IPS-18a (cell line): ENCODE measurements at regions not wholly inside any gene's neighbourhood (a gene's known extent, or its start where the extent isn't known, plus 50 kb on each side); places are given as distances from the start of the nearest gene placed in this dataset.
"Not testable (repeated sequence)": the region's sequence is repeated elsewhere in the genome, so short reads cannot be mapped to it uniquely, and the experiment has no call there.

Source experiments
- H3K27ac ChIP-seq: one replicate; pipeline ENCODE4 v1.5.1; 2013; ENCODE audit warnings: low read length
- H3K27me3 ChIP-seq: one replicate; pipeline ENCODE4 v1.6.1; 2013; ENCODE audit warnings: mild to moderate bottlenecking, low read length; ENCODE audit not compliant: control insufficient read depth, insufficient read depth
- H3K36me3 ChIP-seq: one replicate; pipeline ENCODE4 v1.6.1; 2013; ENCODE audit warnings: low read depth, low read length; ENCODE audit not compliant: control insufficient read depth
- H3K4me1 ChIP-seq: one replicate; pipeline ENCODE4 v1.6.1; 2013; ENCODE audit warnings: low read depth, low read length; ENCODE audit not compliant: control insufficient read depth
- H3K4me3 ChIP-seq: one replicate; pipeline ENCODE4 v1.5.1; 2013; ENCODE audit warnings: low read length
- H3K9ac ChIP-seq: one replicate; pipeline ENCODE4 v1.6.1; 2013; ENCODE audit warnings: mild to moderate bottlenecking, low read length, moderate library complexity
- H3K9me3 ChIP-seq: one replicate; pipeline ENCODE4 v1.6.1; 2013; ENCODE audit warnings: low read depth, low read length; ENCODE audit not compliant: control insufficient read depth

DNA sequence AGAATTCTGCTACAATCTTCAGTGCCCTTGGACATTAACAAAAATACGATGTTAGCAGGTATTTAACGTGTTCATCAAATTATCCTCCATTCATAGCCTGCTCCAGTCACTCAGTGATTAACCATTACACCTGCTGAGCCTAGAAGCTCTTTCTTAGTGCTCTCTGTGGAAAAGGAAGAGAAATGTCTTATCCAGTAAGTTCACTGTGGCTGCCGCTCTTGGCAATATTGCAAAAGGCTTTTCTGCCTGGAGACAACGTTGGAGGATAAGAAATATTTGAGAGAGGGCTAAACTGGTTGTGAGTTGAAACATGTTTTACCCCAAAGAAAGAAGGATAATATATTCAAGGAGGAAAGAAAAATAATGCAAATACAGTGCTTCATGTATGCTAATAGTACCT lies 217.4 kb upstream of the HSF2 start:
- H3K36me3 ChIP-seq, result no peaks in the 10 kb centered on the region
- H3K27ac ChIP-seq, result no peak overlapping the region
- H3K27me3 ChIP-seq, result no peaks in the 10 kb centered on the region
- no peak overlapping the region for H3K4me3 ChIP-seq
- peaks cover 11% of the 10 kb centered on the region for H3K4me1 ChIP-seq
- no peak overlapping the region for H3K9ac ChIP-seq
- H3K9me3 ChIP-seq, result no peaks in the 10 kb centered on the region

DNA sequence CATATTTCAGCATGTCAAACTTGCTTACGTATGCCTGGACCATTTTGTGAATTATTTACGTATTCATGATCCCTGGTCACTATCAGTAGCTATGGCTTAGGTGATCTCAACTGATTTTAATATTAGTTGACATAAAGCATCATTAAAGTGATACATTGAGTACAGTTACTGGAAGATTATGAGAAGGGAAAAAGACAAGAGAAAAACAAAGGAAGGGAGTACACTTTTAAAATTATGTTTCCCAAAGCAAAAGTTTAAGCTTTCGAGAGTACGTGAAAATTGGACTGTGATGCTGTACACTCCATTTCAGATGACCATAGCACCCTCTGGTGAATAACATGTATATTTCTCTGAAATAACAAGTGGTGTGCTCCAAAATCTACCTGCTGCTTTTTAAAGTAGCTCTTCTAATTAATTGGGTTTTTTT lies 215.0 kb upstream of the HSF2 start:
- Histone ChIP-seq H3K36me3 (no peaks in the 10 kb centered on the region), H3K4me1 (peaks cover 11% of the 10 kb centered on the region), H3K9me3 (no peaks in the 10 kb centered on the region), H3K27ac (no peak overlapping the region), H3K4me3 (no peak overlapping the region), H3K27me3 (no peaks in the 10 kb centered on the region), H3K9ac (no peak overlapping the region)

DNA sequence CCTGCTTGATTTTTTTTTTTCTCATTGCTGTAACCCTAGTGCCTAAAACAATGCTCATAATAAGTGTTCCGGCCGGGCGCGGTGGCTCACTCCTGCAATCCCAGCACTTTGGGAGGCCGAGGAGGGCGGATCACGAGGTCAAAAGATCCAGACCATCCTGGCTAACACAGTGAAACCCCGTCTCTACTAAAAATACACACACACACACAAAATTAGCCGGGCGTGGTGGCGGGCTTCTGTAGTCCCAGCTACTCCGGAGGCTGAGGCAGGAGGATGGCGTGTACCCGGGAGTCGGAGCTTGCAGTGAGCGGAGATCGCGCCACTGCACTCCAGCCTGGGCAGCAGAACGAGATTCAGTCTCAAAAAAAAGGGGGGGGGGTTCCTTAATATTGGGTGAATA lies 214.0 kb upstream of the HSF2 start:
- H3K4me3 ChIP-seq, H3K27me3 ChIP-seq, H3K9ac ChIP-seq, H3K27ac ChIP-seq, H3K36me3 ChIP-seq, H3K9me3 ChIP-seq: not testable (repeated sequence)
- peaks cover 11% of the 10 kb centered on the region for H3K4me1 ChIP-seq

DNA sequence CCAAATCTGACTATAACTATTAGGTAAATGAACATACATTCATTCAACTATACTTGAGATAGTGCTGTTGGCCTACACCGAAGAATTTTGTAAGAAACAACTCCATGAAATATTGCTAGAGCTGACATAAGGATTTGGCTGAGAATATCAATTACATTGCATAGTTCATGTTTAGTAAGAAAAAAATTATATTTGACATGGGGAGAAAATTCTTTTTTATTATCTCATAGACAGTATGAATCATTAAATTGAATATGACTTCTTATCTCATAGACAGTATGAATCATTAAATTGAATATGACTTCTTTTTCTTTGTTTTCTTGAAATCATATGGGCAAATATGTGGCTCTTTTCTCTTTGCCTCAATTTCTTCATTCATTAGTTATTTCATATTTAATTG lies 212.3 kb upstream of the HSF2 start:
- H3K27ac ChIP-seq, result no peak overlapping the region

DNA sequence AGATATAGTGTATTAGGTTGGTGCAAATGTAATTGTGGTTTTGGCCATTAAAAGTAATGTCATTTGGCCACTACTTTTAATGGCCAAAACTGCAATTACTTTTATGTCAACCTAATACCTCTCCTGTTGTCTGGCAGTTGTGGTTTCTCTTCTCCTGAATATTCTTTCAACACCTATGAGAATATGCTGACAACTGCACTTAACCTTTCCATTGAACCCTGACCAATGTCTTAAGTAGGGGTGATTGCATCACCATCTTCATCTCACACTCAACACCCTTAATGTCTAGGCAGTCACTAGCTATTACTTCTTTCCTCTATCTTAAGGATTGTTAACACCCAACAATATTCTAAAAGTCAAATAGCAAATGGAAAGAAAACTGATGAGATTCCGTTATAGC lies 200.5 kb upstream of the HSF2 start:
- H3K36me3 ChIP-seq, result no peaks in the 10 kb centered on the region
- no peaks in the 10 kb centered on the region for H3K27me3 ChIP-seq
- H3K27ac ChIP-seq, result no peak overlapping the region
- H3K9ac ChIP-seq, result no peak overlapping the region
- no peaks in the 10 kb centered on the region for H3K4me1 ChIP-seq
- H3K4me3 ChIP-seq, result no peak overlapping the region
- no peaks in the 10 kb centered on the region for H3K9me3 ChIP-seq

More for the DNA sequence above, 212.3 kb upstream of the HSF2 start:
- H3K9ac ChIP-seq, result no peak overlapping the region
- H3K4me3 ChIP-seq, result no peak overlapping the region
- no peaks in the 10 kb centered on the region for H3K9me3 ChIP-seq
- H3K27me3 ChIP-seq, result no peaks in the 10 kb centered on the region
- H3K36me3 ChIP-seq, result no peaks in the 10 kb centered on the region
- H3K4me1 ChIP-seq, result peaks cover 8% of the 10 kb centered on the region

DNA sequence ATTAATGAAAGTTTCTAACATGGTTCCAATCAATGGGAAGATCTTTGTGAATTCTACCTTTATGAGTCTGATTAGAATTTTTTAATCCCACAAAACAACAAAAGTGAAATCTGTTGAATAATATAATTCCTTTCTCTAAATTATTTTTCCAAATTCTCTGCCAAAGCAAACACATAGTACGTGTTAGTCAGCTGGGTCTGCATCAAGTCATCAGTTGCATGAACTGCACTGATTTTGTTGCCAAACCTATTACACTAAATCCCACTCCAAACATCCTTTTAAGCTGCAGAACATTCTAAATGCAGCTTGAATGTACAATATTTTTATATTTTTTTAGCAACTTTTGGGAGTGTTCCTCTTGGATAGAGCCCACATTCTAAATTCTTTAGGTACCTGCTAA lies 199.0 kb upstream of the HSF2 start:
- Histone ChIP-seq H3K27me3 (no peaks in the 10 kb centered on the region), H3K9ac (no peak overlapping the region), H3K36me3 (no peaks in the 10 kb centered on the region), H3K27ac (no peak overlapping the region), H3K4me3 (no peak overlapping the region), H3K9me3 (no peaks in the 10 kb centered on the region), H3K4me1 (no peaks in the 10 kb centered on the region)

DNA sequence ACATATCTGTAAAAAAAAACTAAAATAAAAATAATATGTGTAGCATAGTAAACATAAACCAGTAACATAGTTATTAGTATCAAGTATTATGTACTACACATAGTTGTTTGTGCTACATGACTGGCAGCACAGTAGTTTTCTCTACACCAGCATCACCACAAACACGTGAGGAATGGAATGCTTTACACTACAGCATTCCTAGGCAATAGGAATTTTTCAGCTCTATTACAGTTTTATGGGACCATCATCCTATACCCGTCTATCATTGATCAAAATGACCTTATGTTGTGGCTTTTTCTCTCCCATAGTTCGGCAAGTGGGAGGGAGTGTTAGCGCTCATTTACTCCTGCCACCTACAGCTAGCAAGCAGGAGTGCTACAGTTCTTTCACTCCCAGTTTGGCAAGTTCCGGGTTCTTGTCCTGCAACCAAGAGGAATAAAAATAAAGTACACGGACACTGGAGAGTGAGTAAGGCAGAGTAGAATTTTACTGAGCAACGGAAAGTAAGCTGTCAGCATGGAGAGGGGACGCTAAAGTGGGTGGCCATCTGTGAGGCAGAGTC lies 196.8 kb upstream of the HSF2 start:
- Histone ChIP-seq H3K4me3 (no peak overlapping the region), H3K4me1 (no peaks in the 10 kb centered on the region), H3K27me3 (no peaks in the 10 kb centered on the region), H3K9me3 (no peaks in the 10 kb centered on the region), H3K9ac (no peak overlapping the region), H3K27ac (no peak overlapping the region), H3K36me3 (no peaks in the 10 kb centered on the region)

DNA sequence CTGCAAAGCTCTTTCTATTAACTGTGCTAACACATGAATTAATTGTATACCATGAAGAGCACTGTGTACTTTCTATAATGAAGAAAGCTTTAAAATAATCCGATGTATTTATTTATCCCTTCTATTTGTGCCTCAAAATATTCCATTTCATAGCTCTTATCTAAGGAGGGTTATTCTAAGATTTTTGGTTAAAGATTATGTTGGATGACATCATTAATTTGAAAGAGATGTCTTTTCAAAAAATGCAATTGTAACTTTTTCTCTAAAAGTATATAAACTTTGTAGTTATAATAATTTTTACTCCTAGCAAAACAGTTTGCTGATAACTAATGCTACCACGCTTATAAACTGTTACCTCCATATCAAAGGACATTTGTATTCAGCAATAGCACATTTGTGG lies 192.4 kb upstream of the HSF2 start:
- no peaks in the 10 kb centered on the region for H3K9me3 ChIP-seq

DNA sequence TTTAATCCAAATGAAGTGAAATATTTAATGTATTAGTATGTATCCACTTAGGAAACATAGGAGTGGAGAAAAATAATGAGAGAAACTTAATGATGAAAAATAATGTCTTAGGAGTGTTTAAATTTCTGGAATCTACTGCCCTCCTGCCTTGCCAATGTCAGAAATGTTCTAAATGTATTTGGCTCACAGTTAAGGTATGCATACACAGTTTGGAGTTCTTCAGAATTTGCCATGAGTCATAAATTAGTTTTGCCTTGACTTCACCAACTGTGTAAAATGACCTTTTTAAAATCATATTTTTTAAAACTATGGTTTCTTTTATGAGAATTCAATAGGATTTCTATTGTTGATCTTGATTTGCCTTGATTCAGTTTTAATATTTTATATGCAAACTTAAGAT lies 191.7 kb upstream of the HSF2 start:
- H3K4me3 ChIP-seq, result no peak overlapping the region
- H3K27me3 ChIP-seq, result no peaks in the 10 kb centered on the region
- H3K27ac ChIP-seq, result no peak overlapping the region
- H3K36me3 ChIP-seq, result no peaks in the 10 kb centered on the region
- H3K4me1 ChIP-seq, result no peaks in the 10 kb centered on the region
- H3K9ac ChIP-seq, result no peak overlapping the region
- H3K9me3 ChIP-seq, result no peaks in the 10 kb centered on the region

More for the DNA sequence above, 192.4 kb upstream of the HSF2 start:
- no peak overlapping the region for H3K27ac ChIP-seq
- no peaks in the 10 kb centered on the region for H3K36me3 ChIP-seq
- H3K27me3 ChIP-seq, result no peaks in the 10 kb centered on the region
- H3K4me1 ChIP-seq, result no peaks in the 10 kb centered on the region
- H3K4me3 ChIP-seq, result no peak overlapping the region
- no peak overlapping the region for H3K9ac ChIP-seq

DNA sequence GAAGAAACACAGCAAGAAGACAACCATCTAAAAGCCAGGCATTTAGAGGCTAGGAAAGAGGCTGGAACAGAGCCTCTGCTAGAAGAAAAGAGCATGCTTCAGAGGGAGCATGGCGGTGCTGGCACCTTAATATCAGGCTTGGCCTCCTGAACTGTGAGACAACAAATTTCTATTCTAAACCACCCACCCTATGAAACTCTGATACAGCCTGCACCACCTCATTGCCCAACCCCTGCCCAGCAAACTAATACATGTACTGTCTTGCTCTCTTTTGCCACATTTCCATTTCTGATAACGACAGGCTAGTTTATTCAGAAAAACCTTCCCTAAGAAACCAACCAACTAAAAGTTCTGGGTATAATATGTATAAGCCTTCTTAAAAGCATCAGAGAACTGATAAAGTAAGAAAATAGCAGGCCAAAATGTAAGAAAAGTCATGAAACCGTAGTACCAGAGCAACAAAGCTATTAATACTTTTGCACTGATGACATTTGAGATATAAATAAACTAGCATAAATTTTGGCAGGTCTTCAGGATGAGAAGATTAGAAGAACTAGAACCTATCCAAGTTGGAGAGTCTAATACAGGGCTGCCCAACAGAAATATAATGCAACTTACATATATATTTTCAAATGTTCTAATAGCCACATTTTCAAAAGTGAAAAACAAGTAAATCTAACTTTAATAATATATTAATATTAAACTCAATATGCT lies 184.7 kb upstream of the HSF2 start:
- H3K4me1 ChIP-seq, result no peaks in the 10 kb centered on the region

DNA sequence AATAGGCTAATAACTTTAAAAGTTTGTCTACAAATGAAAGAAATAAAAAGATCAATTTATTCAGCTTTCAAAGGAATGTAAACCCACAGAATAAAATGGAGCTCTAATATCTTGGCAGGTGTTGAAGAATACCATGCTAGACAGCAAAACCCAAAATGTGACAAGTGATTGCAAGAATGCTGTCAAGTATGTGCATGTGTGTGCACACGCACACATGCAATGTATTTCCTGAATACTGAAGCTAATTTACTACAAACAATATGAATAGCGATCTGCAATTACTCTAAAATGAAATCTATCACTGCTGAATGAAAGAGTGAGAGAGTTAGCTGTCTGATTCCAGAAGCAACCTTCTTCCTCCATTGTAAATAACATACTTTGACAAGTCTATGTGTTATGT lies 179.2 kb upstream of the HSF2 start:
- no peak overlapping the region for H3K9ac ChIP-seq
- no peaks in the 10 kb centered on the region for H3K4me1 ChIP-seq
- H3K36me3 ChIP-seq, result no peaks in the 10 kb centered on the region
- no peaks in the 10 kb centered on the region for H3K27me3 ChIP-seq
- no peak overlapping the region for H3K27ac ChIP-seq
- no peaks in the 10 kb centered on the region for H3K9me3 ChIP-seq
- no peak overlapping the region for H3K4me3 ChIP-seq

More for the DNA sequence above, 184.7 kb upstream of the HSF2 start:
- Histone ChIP-seq H3K9ac (no peak overlapping the region), H3K36me3 (no peaks in the 10 kb centered on the region), H3K9me3 (no peaks in the 10 kb centered on the region), H3K27me3 (no peaks in the 10 kb centered on the region), H3K27ac (no peak overlapping the region), H3K4me3 (no peak overlapping the region)

DNA sequence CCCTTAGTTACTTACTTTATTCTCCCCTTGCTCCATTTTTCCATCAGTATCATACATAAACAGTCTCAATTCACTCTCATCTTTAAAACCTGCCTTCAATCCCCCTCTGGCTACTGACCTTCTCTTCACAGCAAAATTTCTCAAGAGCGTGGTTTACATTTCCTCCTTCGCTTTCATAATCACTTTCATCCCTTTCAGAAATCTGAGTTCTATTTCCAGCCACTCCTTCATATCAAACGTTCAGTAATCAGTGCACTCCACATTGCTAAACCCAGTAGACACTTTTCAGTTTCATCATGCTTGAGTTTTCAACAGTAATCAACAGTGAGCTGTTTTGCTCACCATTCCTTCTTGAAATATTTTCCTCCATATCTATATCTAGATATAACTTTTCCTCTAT lies 176.7 kb upstream of the HSF2 start:
- Histone ChIP-seq H3K36me3 (no peaks in the 10 kb centered on the region), H3K27ac (no peak overlapping the region), H3K9ac (no peak overlapping the region), H3K4me1 (no peaks in the 10 kb centered on the region), H3K4me3 (no peak overlapping the region), H3K9me3 (no peaks in the 10 kb centered on the region), H3K27me3 (no peaks in the 10 kb centered on the region)
